H1 (cell line): ENCODE measurements at regions not wholly inside any gene's neighbourhood (a gene's known extent, or its start where the extent isn't known, plus 50 kb on each side); places are given as distances from the start of the nearest gene placed in this dataset.

Experiments used
- CTCF ChIA-PET: fragments of 300-600 bp; sonication (Branson Sonifier 250); formaldehyde crosslinking; loops from one replicate; lab custom pipeline; 2021; ENCODE audit not compliant: partially characterized antibody; lab: Charles Lee
- POLR2A ChIA-PET: fragments of 300-600 bp; sonication (Branson Sonifier 250); formaldehyde crosslinking; loops from one replicate; lab custom pipeline; 2021; ENCODE audit warnings: inconsistent platforms; ENCODE audit not compliant: partially characterized antibody; lab: Charles Lee
- DNase-seq, 2 experiments: peaks; one replicate each; pipeline versions ENCODE4 v3.0.0 to v3.0.0-alpha.2; 2010 to 2022; ENCODE audit warnings: low spot score in 2 of 2, low read depth in 1 of 2, mixed read lengths in 1 of 2
- FAIRE-seq: peaks from 2 replicates; lab custom pipeline; 2011; peaks lifted over from hg19 to GRCh38; lab: Jason Lieb, UNC
- H2AFZ ChIP-seq: 2 replicates; pipeline ENCODE4 v1.8.1; 2012; ENCODE audit warnings: low read length, inconsistent platforms
- H2AK5ac ChIP-seq: 2 replicates; pipeline ENCODE4 v1.6.1; 2013; ENCODE audit warnings: low read depth, low read length
- H2BK120ac ChIP-seq: replicated peaks from 2 replicates; pipeline ENCODE3; 2013; ENCODE audit warnings: low read depth, low read length, inconsistent platforms
- H2BK12ac ChIP-seq: 2 replicates; pipeline ENCODE4 v1.6.1; 2013; ENCODE audit warnings: low read depth, low read length
- H2BK15ac ChIP-seq: 2 replicates; pipeline ENCODE4 v1.6.1; 2013; ENCODE audit warnings: low read length
- H2BK20ac ChIP-seq: 2 replicates; pipeline ENCODE4 v1.6.1; 2013; ENCODE audit warnings: low read length
- H2BK5ac ChIP-seq: 2 replicates; pipeline ENCODE4 v1.6.1; 2013; ENCODE audit warnings: low read depth, low read length
- H3K14ac ChIP-seq: 2 replicates; pipeline ENCODE4 v1.6.1; 2013; ENCODE audit warnings: inconsistent platforms; ENCODE audit not compliant: insufficient read length
- H3K18ac ChIP-seq: 2 replicates; pipeline ENCODE4 v1.6.1; 2013; ENCODE audit warnings: low read length; ENCODE audit errors: extremely low read depth
- H3K23ac ChIP-seq: 2 replicates; pipeline ENCODE4 v1.6.1; 2013; ENCODE audit warnings: inconsistent platforms; ENCODE audit not compliant: insufficient read length
- H3K23me2 ChIP-seq: 2 replicates; pipeline ENCODE4 v1.6.1; 2013; ENCODE audit warnings: low read depth, low read length
- H3K27ac ChIP-seq: 2 replicates; pipeline ENCODE4 v1.6.1; 2011; ENCODE audit warnings: low read depth, low read length, inconsistent platforms
- H3K27me3 ChIP-seq, 4 experiments: replicated peaks in 1 of 4; 1 replicate in 1 of 4; 2 replicates in 3 of 4; pipeline versions ENCODE4 v1.6.1 to v1.8.1; 2011 to 2013; ENCODE audit warnings: low read length in 3 of 4, mild to moderate bottlenecking in 3 of 4, inconsistent platforms in 2 of 4, mixed read lengths in 2 of 4, moderate library complexity in 1 of 4; ENCODE audit not compliant: control insufficient read depth in 3 of 4, insufficient read depth in 3 of 4; ENCODE audit errors: extremely low read depth in 1 of 4
- H3K36me3 ChIP-seq, 4 experiments: 2 replicates each; pipeline versions ENCODE4 v1.6.1 to v1.8.1; 2011 to 2013; ENCODE audit warnings: mild to moderate bottlenecking in 4 of 4, low read length in 3 of 4, moderate library complexity in 2 of 4, control low read depth in 1 of 4, inconsistent platforms in 1 of 4; ENCODE audit not compliant: insufficient read depth in 4 of 4, control insufficient read depth in 2 of 4
- H3K4ac ChIP-seq: replicated peaks from 2 replicates; pipeline ENCODE3; 2013; ENCODE audit warnings: low read length, low read depth, mixed read lengths, inconsistent platforms; ENCODE audit not compliant: insufficient read length
- H3K4me1 ChIP-seq, 4 experiments: replicated peaks in 1 of 4; 1 replicate in 1 of 4; 2 replicates in 3 of 4; pipeline versions ENCODE4 v1.6.1 to v1.8.1; 2011 to 2013; ENCODE audit warnings: low read length in 3 of 4, inconsistent platforms in 2 of 4, mixed read lengths in 1 of 4; ENCODE audit not compliant: insufficient read depth in 4 of 4, control insufficient read depth in 3 of 4
- H3K4me2 ChIP-seq, 2 experiments: 2 replicates each; pipeline versions ENCODE4 v1.6.1 to v1.8.1; 2011 to 2013; ENCODE audit warnings: low read depth in 2 of 2, low read length in 2 of 2, control low read depth in 1 of 2, inconsistent platforms in 1 of 2, mild to moderate bottlenecking in 1 of 2; ENCODE audit not compliant: insufficient read depth in 1 of 2
- H3K4me3 ChIP-seq, 4 experiments: fragments of 200-600, 300-600 bp in 1 of 4; sonication (generic), shearing (Covaris generic), sonication (Bioruptor Twin) in 1 of 4; 2 replicates each; pipeline versions ENCODE4 v1.5.1 to v1.8.1; 2011 to 2016; ENCODE audit warnings: low read length in 4 of 4, low read depth in 3 of 4, control low read depth in 2 of 4, inconsistent platforms in 2 of 4, mild to moderate bottlenecking in 2 of 4, mixed read lengths in 1 of 4, moderate library complexity in 1 of 4; ENCODE audit not compliant: insufficient read depth in 2 of 4; ENCODE audit errors: extremely low read depth in 1 of 4
- H3K56ac ChIP-seq: replicated peaks from 2 replicates; pipeline ENCODE3; 2013; ENCODE audit warnings: low read depth, mild to moderate bottlenecking, mixed read lengths, low read length, inconsistent platforms; ENCODE audit not compliant: insufficient read length
- H3K79me1 ChIP-seq: 2 replicates; pipeline ENCODE4 v1.6.1; 2013; ENCODE audit warnings: low read depth, low read length, control low read depth
- H3K79me2 ChIP-seq, 2 experiments: 2 replicates each; pipeline versions ENCODE4 v1.6.1 to v1.8.1; 2012 to 2013; ENCODE audit warnings: low read length in 2 of 2, mild to moderate bottlenecking in 2 of 2, inconsistent platforms in 1 of 2; ENCODE audit not compliant: insufficient read depth in 2 of 2, control insufficient read depth in 1 of 2
- H3K9ac ChIP-seq, 4 experiments: replicated peaks in 1 of 4; 1 replicate in 1 of 4; 2 replicates in 3 of 4; pipeline versions ENCODE4 v1.6.1 to v1.8.1; 2011 to 2013; ENCODE audit warnings: low read depth in 3 of 4, low read length in 3 of 4, control low read depth in 2 of 4, mild to moderate bottlenecking in 2 of 4, moderate library complexity in 2 of 4, inconsistent platforms in 1 of 4; ENCODE audit errors: extremely low read depth in 1 of 4
- H3K9me3 ChIP-seq, 2 experiments: 2 replicates each; pipeline versions ENCODE4 v1.6.1 to v1.8.1; 2012 to 2013; ENCODE audit warnings: mild to moderate bottlenecking in 2 of 2, moderate library complexity in 2 of 2, control low read depth in 1 of 2, inconsistent platforms in 1 of 2, low read depth in 1 of 2, low read length in 1 of 2, mixed read lengths in 1 of 2; ENCODE audit not compliant: insufficient read depth in 2 of 2
- H4K20me1 ChIP-seq, 2 experiments: replicated peaks in 1 of 2; 2 replicates each; pipeline versions ENCODE3 to v1.8.1; 2011 to 2013; ENCODE audit warnings: inconsistent platforms in 2 of 2, low read length in 2 of 2, mild to moderate bottlenecking in 1 of 2; ENCODE audit not compliant: insufficient read depth in 2 of 2, control insufficient read depth in 1 of 2
- H4K5ac ChIP-seq: 2 replicates; pipeline ENCODE4 v1.6.1; 2013; ENCODE audit warnings: low read length, low read depth, mixed read lengths, inconsistent platforms; ENCODE audit not compliant: insufficient read length
- H4K8ac ChIP-seq: 2 replicates; pipeline ENCODE4 v1.8.0; 2013; ENCODE audit warnings: mild to moderate bottlenecking, moderate library complexity, low read length, inconsistent platforms; ENCODE audit not compliant: insufficient read depth; ENCODE audit errors: extremely low read depth
- H4K91ac ChIP-seq: replicated peaks from 2 replicates; pipeline ENCODE3; 2013; ENCODE audit warnings: low read length, mixed read lengths, inconsistent platforms; ENCODE audit not compliant: insufficient read length
- BACH1 ChIP-seq: IDR thresholded peaks from 2 replicates; pipeline ENCODE4 v1.6.1; 2012; ENCODE audit warnings: low read length, improper control_type of control experiment
- POLR2A ChIP-seq, 2 experiments: IDR thresholded peaks; 1 replicate in 1 of 2; 2 replicates in 1 of 2; pipeline ENCODE4 v1.6.1; 2011; ENCODE audit warnings: low read depth in 2 of 2, low read length in 2 of 2, mild to moderate bottlenecking in 2 of 2; ENCODE audit errors: control extremely low read depth in 1 of 2
- WGBS, 2 experiments: shearing (Covaris generic) in 1 of 2; methylation state at CpG; one replicate each; pipeline versions ENCODE4 v1.1.6 to v1.1.7; 2013 to 2015; ENCODE audit warnings: low lambda C conversion rate in 2 of 2, mixed read lengths in 2 of 2, inconsistent platforms in 1 of 2, low coverage in 1 of 2, missing lambda C conversion rate in 1 of 2; ENCODE audit not compliant: insufficient replicate concordance in 2 of 2, insufficient coverage in 1 of 2, insufficient read length in 1 of 2; ENCODE audit errors: extremely low coverage in 1 of 2, missing lambda C conversion rate in 1 of 2; 5-methylcytosine and 5-hydroxymethylcytosine counted together
- TF ChIP-seq, protein P1 (sequence below): IDR thresholded peaks from 2 replicates; pipeline ENCODE4 v1.6.1; 2011; ENCODE audit warnings: low read length, improper control_type of control experiment

- H4K91ac ChIP-seq = no peak overlapping the region
- no peak overlapping the region for H3K4ac ChIP-seq
- no peak overlapping the region for H4K5ac ChIP-seq
- DNase-seq (no peak), FAIRE-seq (no peak)
- H3K79me1 ChIP-seq = no peaks in the 10 kb centered on the region
- no peak overlapping the region for H3K9ac ChIP-seq
- H3K18ac ChIP-seq = no peak overlapping the region
- peaks cover 0 to 1% (median 0%) of the 10 kb centered on the region in 4 experiments; a peak in 1 of 7 replicates for H3K27me3 ChIP-seq
- no peak overlapping the region for H3K4me3 ChIP-seq
- H4K20me1 ChIP-seq = no peaks in the 10 kb centered on the region
- no peak overlapping the region for H3K14ac ChIP-seq
- WGBS, 2 experiments = 93% methylated on average over 5 of the region's 5 CpGs; no CpG with 5 or more reads in 1 of the 2 experiments
- 0 out of 4 replicates have a peak, but pooled peaks cover 0 to 2% of the 10 kb centered on the region in 2 experiments for H3K9me3 ChIP-seq
- no peak overlapping the region for H2AK5ac ChIP-seq
- H3K4me1 ChIP-seq = 0 out of 7 replicates have a peak, but pooled peaks cover 0 to 1% (median 0%) of the 10 kb centered on the region in 4 experiments
- no peak overlapping the region for H2BK20ac ChIP-seq
- H3K79me2 ChIP-seq = no peaks in the 10 kb centered on the region
- H2BK15ac ChIP-seq = no peak overlapping the region
- H3K23ac ChIP-seq = no peak overlapping the region
- no peak overlapping the region for H2BK120ac ChIP-seq
- H2BK5ac ChIP-seq = no peak overlapping the region
- TF ChIP-seq, protein P1, sequence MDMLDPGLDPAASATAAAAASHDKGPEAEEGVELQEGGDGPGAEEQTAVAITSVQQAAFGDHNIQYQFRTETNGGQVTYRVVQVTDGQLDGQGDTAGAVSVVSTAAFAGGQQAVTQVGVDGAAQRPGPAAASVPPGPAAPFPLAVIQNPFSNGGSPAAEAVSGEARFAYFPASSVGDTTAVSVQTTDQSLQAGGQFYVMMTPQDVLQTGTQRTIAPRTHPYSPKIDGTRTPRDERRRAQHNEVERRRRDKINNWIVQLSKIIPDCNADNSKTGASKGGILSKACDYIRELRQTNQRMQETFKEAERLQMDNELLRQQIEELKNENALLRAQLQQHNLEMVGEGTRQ = no peak
- no peak for TF ChIP-seq POLR2A (IDR thresholded peaks at IDR 0.05; ENCODE audit: control extremely low read depth in 1 of 2, low read depth in 2 of 2, low read length in 2 of 2)
- no peak for TF ChIP-seq BACH1
- H2BK12ac ChIP-seq = no peak overlapping the region
- H3K56ac ChIP-seq = no peak overlapping the region
- CTCF ChIA-PET = interaction anchor here (0.6 to 2.3 kb wide), 41 partner anchors 10 to 349 kb away, joined by 3 to 12 read pairs (median 3); no protein-coding TSS in a partner anchor
- H3K23me2 ChIP-seq = no peaks in the 10 kb centered on the region
- no peaks in the 10 kb centered on the region for H3K36me3 ChIP-seq
- H3K4me2 ChIP-seq = no peak overlapping the region
- no peak overlapping the region for H2AFZ ChIP-seq
- H3K27ac ChIP-seq = no peak overlapping the region
- no peak overlapping the region for H4K8ac ChIP-seq
- POLR2A ChIA-PET = no interaction called here
Measured at GRCh38 chr13:99034333-99035085, 56.6 kb upstream of the DOCK9 start.
